H9 (cell line): ENCODE measurements at regions not wholly inside any gene's neighbourhood (a gene's known extent, or its start where the extent isn't known, plus 50 kb on each side); places are given as distances from the start of the nearest gene placed in this dataset.

Experiments
- DNase-seq: peaks from one replicate; pipeline ENCODE4 v3.0.0-alpha.2; 2017
- H2AFZ ChIP-seq: one replicate; pipeline ENCODE4 v1.6.1; 2013; ENCODE audit warnings: mild to moderate bottlenecking, low read length, control low read depth, moderate library complexity
- H2AK5ac ChIP-seq: 2 replicates; pipeline ENCODE4 v1.6.1; 2013; ENCODE audit warnings: low read length, control low read depth, mixed read lengths; ENCODE audit not compliant: insufficient read length
- H2BK120ac ChIP-seq: one replicate; pipeline ENCODE4 v1.6.1; 2013; ENCODE audit warnings: low read depth, mild to moderate bottlenecking, low read length, control low read depth, inconsistent platforms; ENCODE audit not compliant: poor library complexity, severe bottlenecking
- H2BK12ac ChIP-seq: 2 replicates; pipeline ENCODE4 v1.6.1; 2013; ENCODE audit warnings: low read length, control low read depth, mixed read lengths, low read depth; ENCODE audit not compliant: insufficient read length
- H2BK15ac ChIP-seq: 2 replicates; pipeline ENCODE4 v1.6.1; 2013; ENCODE audit warnings: low read depth, low read length, control low read depth
- H2BK20ac ChIP-seq: one replicate; pipeline ENCODE4 v1.6.1; 2013; ENCODE audit warnings: low read depth, mild to moderate bottlenecking, low read length, control low read depth, inconsistent platforms; ENCODE audit not compliant: poor library complexity, severe bottlenecking
- H2BK5ac ChIP-seq: 2 replicates; pipeline ENCODE4 v1.6.1; 2013; ENCODE audit warnings: low read length, control low read depth, mixed read lengths; ENCODE audit not compliant: insufficient read length
- H3K14ac ChIP-seq: 2 replicates; pipeline ENCODE4 v1.6.1; 2013; ENCODE audit warnings: low read length, control low read depth; ENCODE audit not compliant: insufficient read depth
- H3K18ac ChIP-seq: 2 replicates; pipeline ENCODE4 v1.6.1; 2013; ENCODE audit warnings: low read depth, mild to moderate bottlenecking, mixed read lengths, low read length, control low read depth; ENCODE audit not compliant: insufficient read length
- H3K23ac ChIP-seq: 2 replicates; pipeline ENCODE4 v1.6.1; 2013; ENCODE audit warnings: low read length, control low read depth, mixed read lengths, low read depth; ENCODE audit not compliant: insufficient read length
- H3K23me2 ChIP-seq: 2 replicates; pipeline ENCODE4 v1.6.1; 2013; ENCODE audit warnings: low read depth, mild to moderate bottlenecking, mixed read lengths, low read length, control low read depth; ENCODE audit not compliant: insufficient read length, poor library complexity, severe bottlenecking
- H3K27ac ChIP-seq: 2 replicates; pipeline ENCODE4 v1.5.1; 2013; ENCODE audit warnings: low read length, control low read depth, mixed read lengths, low read depth; ENCODE audit not compliant: insufficient read length
- H3K27me3 ChIP-seq: 2 replicates; pipeline ENCODE4 v1.6.1; 2013; ENCODE audit warnings: low read length, control low read depth, inconsistent platforms; ENCODE audit not compliant: insufficient read depth
- H3K4ac ChIP-seq: 2 replicates; pipeline ENCODE4 v1.6.1; 2013; ENCODE audit warnings: low read depth, mild to moderate bottlenecking, control low read depth, inconsistent platforms, low read length, moderate library complexity
- H3K4me1 ChIP-seq: 2 replicates; pipeline ENCODE4 v1.6.1; 2013; ENCODE audit warnings: low read length, control low read depth, inconsistent platforms; ENCODE audit not compliant: insufficient read depth
- H3K4me2 ChIP-seq: 2 replicates; pipeline ENCODE4 v1.6.1; 2013; ENCODE audit warnings: low read length, control low read depth, mixed read lengths; ENCODE audit not compliant: insufficient read length, insufficient read depth
- H3K56ac ChIP-seq: 2 replicates; pipeline ENCODE4 v1.6.1; 2013; ENCODE audit warnings: low read depth, mild to moderate bottlenecking, mixed read lengths, low read length, control low read depth; ENCODE audit not compliant: insufficient read length
- H3K79me1 ChIP-seq: 2 replicates; pipeline ENCODE4 v1.6.1; 2013; ENCODE audit warnings: low read depth, mild to moderate bottlenecking, moderate library complexity, low read length, control low read depth, inconsistent platforms; ENCODE audit not compliant: insufficient read depth, poor library complexity, severe bottlenecking
- H3K79me2 ChIP-seq: 2 replicates; pipeline ENCODE4 v1.6.1; 2013; ENCODE audit warnings: low read length, control low read depth, inconsistent platforms; ENCODE audit not compliant: insufficient read depth
- H3K9ac ChIP-seq: 2 replicates; pipeline ENCODE4 v1.6.1; 2013; ENCODE audit warnings: low read length, control low read depth, mixed read lengths; ENCODE audit not compliant: insufficient read length; ENCODE audit errors: extremely low read depth
- H3K9me3 ChIP-seq: one replicate; pipeline ENCODE4 v1.6.1; 2013; ENCODE audit warnings: low read depth, low read length, inconsistent platforms; ENCODE audit not compliant: control insufficient read depth
- H3T11ph ChIP-seq: one replicate; pipeline ENCODE4 v1.6.1; 2013; ENCODE audit warnings: mild to moderate bottlenecking, low read length, control low read depth, inconsistent platforms
- H4K20me1 ChIP-seq: one replicate; pipeline ENCODE4 v1.6.1; 2013; ENCODE audit not compliant: control insufficient read depth, insufficient read length, insufficient read depth
- H4K5ac ChIP-seq: 2 replicates; pipeline ENCODE4 v1.6.1; 2013; ENCODE audit warnings: low read depth, mild to moderate bottlenecking, mixed read lengths, low read length, control low read depth; ENCODE audit not compliant: insufficient read length
- H4K8ac ChIP-seq: replicated peaks from 2 replicates; pipeline ENCODE4 v1.6.1; 2013; ENCODE audit warnings: low read length, control low read depth, mixed read lengths, low read depth; ENCODE audit not compliant: insufficient read length
- H4K91ac ChIP-seq: 2 replicates; pipeline ENCODE4 v1.6.1; 2013; ENCODE audit warnings: low read depth, mild to moderate bottlenecking, moderate library complexity, mixed read lengths, low read length, control low read depth; ENCODE audit not compliant: insufficient read length
- H3K27ac Mint-ChIP-seq, 3 experiments: 2 replicates in 2 of 3; 3 replicates in 1 of 3; pipeline ENCODE4 v1.8.0; 2020 to 2021; ENCODE audit warnings: mixed read lengths in 3 of 3, mild to moderate bottlenecking in 1 of 3, moderate library complexity in 1 of 3
- H3K27me3 Mint-ChIP-seq: 2 replicates; pipeline ENCODE4 v1.8.0; 2021; ENCODE audit warnings: low read depth, mild to moderate bottlenecking, moderate library complexity, mixed read lengths
- H3K36me3 Mint-ChIP-seq, 3 experiments: 2 replicates in 2 of 3; 3 replicates in 1 of 3; pipeline ENCODE4 v1.8.0; 2020 to 2021; ENCODE audit warnings: low read depth in 3 of 3, mixed read lengths in 3 of 3; ENCODE audit not compliant: insufficient read depth in 1 of 3
- H3K4me1 Mint-ChIP-seq, 2 experiments: 2 replicates each; pipeline ENCODE4 v1.8.0; 2020; ENCODE audit warnings: mixed read lengths in 2 of 2
- H3K4me3 Mint-ChIP-seq, 2 experiments: 2 replicates in 1 of 2; 3 replicates in 1 of 2; pipeline ENCODE4 v1.8.0; 2020 to 2021; ENCODE audit warnings: mild to moderate bottlenecking in 2 of 2, mixed read lengths in 2 of 2, moderate library complexity in 1 of 2
- H3K9me3 Mint-ChIP-seq, 2 experiments: 2 replicates in 1 of 2; 3 replicates in 1 of 2; pipeline ENCODE4 v1.8.0; 2020; ENCODE audit warnings: mild to moderate bottlenecking in 2 of 2, mixed read lengths in 2 of 2, moderate library complexity in 1 of 2
- CTCF ChIP-seq: fragments of 200-600 bp; sonication (generic); conservative IDR thresholded peaks from 3 replicates; pipeline ENCODE4 v1.8.0; 2021; ENCODE audit warnings: antibody characterized with exemption, mild to moderate bottlenecking
- WGBS: extraction: QIAGEN DNeasy Blood & Tissue Kit; methylation state at CpG from one replicate; pipeline ENCODE4 v1.1.7; 2013; ENCODE audit warnings: missing lambda C conversion rate, low lambda C conversion rate, mixed read lengths; ENCODE audit not compliant: insufficient read length; ENCODE audit errors: extremely low coverage; 5-methylcytosine and 5-hydroxymethylcytosine counted together

GRCh38 chr20:40189621-40190020 is 499.4 kb downstream of the MAFB start:
- Histone ChIP-seq H3K79me1 (no peaks in the 10 kb centered on the region), H3K23ac (no peak overlapping the region), H4K91ac (no peak overlapping the region), H3K4me2 (no peak overlapping the region), H3K4ac (no peak overlapping the region), H3K9me3 (no peaks in the 10 kb centered on the region), H4K20me1 (no peaks in the 10 kb centered on the region), H2AFZ (no peak overlapping the region), H3K27ac (no peak overlapping the region), H2AK5ac (no peak overlapping the region), H2BK15ac (no peak overlapping the region), H3K27me3 (no peaks in the 10 kb centered on the region), H3K4me1 (no peaks in the 10 kb centered on the region), H2BK5ac (no peak overlapping the region), H3K9ac (no peak overlapping the region), H3K79me2 (no peaks in the 10 kb centered on the region), H2BK120ac (no peak overlapping the region), H3T11ph (no peak overlapping the region), H4K5ac (no peak overlapping the region), H4K8ac (no peak overlapping the region), H3K56ac (no peak overlapping the region), H2BK20ac (no peak overlapping the region), H3K14ac (no peak overlapping the region), H3K18ac (no peak overlapping the region), H2BK12ac (no peak overlapping the region), H3K23me2 (no peaks in the 10 kb centered on the region)
- no peak for TF ChIP-seq CTCF
- Mint-ChIP-seq H3K36me3 (no peaks in the 10 kb centered on the region), H3K27ac (no peak overlapping the region), H3K27me3 (no peaks in the 10 kb centered on the region), H3K4me3 (no peak overlapping the region), H3K9me3 (no peaks in the 10 kb centered on the region), H3K4me1 (no peaks in the 10 kb centered on the region)
- no peak for DNase-seq
- WGBS, result no CpG with 5 or more reads among the region's 2 CpGs
